ENCODE measurements at regions not wholly inside any gene's neighbourhood (a gene's known extent, or its start where the extent isn't known, plus 50 kb on each side); places are given as distances from the start of the nearest gene placed in this dataset.
"Not testable (repeated sequence)": the region's sequence is repeated elsewhere in the genome, so short reads cannot be mapped to it uniquely, and the experiment has no call there.

DNA sequence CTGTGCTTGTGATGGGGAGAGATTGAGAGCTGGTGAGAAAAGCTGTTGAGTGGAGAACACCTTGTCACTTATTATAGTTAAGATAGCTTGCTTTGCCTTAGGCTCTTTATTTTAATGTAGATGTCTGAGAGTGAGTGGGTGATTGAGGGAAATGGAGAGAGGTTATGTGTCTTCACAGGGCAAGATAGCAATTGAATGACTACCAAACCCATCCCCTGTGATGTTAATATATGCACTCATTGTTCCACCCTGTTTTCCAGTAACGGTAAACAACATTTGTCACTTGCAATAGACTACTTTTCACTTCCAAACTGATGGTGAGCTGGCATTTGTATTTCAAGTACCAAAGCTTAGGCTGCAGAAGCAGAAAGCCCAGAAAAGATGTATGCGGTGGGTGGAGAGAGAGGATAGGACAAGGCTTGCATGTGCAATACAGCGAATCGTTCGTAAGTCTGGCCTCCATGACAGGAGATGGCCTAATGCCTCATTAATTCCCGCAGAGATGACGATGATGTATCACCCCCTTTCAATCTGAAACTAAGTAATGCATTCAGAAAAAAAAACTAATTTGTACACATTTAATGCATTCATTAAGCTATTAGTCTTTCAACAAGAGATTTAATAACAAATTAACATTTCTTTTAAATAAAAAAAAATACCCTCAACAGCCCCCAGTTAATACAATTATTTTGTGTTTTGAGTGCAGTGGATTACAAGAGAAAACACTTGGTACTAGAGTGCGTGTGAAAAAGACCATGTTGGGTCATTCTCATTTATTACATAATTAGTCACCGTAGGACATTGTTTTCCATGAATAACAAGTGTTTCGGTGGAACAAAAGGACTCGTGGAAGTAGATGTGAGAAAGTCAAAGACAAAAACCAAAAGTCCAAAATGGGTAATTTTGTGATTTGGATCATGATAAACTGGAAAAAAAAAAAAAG lies 699.0 kb downstream of the BRINP1 start:
- no peak for DNase-seq

DNA sequence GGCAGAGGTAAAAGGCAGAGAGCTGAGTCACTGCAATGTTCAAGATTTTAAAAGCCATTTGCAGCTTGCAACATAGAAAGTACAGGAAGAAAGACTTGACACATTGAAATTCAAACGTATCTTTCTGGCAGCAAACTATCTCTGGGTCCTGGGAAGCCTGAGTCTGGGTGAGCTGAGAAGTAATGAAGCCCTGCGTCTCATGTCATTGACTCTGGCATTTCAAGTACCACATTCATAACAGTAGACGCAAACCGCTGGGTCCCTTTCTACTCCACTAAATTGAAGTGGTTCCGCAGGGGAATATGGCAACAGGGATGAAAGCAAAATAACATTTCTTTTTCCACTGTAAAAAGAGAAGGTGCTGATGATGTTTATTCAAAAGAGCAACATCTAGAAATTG lies 694.3 kb downstream of the BRINP1 start:
- no peak for DNase-seq

DNA sequence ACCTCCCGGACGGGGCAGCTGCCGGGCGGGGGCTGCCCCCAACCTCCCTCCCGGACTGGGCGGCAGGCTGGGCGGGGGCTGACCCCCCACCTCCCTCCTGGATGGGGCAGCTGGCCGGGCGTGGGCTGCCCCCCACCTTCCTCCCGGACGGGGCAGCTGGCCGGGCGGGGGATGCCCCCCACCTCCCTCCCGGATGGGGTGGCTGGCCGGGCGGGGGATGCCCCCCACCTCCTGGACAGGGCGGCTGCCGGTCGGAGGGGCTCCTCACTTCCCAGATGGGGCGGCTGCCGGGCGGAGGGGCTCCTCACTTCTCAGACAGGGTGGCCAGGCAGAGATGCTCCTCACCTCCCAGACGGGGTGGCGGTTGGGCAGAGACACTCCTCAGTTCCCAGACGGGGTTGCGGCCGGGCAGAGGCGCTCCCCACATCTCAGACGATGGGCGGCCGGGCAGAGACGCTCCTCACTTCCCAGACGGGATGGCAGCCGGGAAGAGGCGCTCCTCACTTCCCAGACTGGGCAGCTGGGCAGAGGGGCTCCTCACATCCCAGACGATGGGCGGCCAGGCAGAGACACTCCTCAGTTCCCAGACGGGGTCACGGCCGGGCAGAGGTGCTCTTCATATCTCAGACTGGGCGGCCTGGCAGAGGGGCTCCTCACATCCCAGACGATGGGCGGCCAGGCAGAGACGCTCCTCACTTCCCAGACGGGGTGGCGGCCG lies 691.1 kb downstream of the BRINP1 start:
- not testable (repeated sequence) for DNase-seq

DNA sequence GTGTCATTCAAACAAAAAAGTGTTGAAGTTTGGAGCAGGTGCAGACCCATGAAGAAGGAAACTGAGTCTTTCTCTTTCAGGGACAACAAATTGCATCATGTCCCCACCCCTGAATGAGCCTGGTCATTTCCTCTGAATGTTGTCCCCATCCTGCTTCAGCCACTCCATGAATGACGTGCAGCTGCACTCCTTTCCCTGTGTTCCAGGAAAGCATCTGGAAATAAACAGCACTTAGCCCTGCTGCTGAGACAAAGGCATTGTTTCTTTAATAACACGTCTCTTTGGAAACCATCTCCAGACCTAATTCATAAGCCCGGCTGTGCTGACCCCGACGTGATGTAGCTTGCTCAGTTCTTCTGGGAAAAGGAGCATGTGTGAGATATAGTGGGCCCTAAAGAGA lies 682.3 kb downstream of the BRINP1 start:
- DNase-seq: no peak

DNA sequence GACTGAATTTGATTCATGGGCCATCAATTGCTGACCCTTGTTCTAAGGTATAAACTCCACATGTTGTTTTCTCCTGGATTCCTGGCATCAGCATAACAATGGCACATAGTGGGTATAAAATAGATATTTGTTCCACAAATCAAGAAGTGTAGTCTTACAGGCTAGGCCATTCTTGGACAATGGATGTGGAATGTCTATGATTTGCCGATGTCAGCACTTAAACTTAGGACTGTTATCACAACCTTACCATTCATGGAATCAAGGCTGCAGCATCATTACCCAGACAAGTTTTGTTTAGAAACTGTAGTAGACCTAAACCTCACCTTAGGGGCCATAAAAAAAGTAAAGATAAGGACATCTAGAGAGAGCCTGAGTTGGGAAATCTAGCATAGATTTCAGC lies 680.0 kb downstream of the BRINP1 start:
- DNase-seq: no peak

DNA sequence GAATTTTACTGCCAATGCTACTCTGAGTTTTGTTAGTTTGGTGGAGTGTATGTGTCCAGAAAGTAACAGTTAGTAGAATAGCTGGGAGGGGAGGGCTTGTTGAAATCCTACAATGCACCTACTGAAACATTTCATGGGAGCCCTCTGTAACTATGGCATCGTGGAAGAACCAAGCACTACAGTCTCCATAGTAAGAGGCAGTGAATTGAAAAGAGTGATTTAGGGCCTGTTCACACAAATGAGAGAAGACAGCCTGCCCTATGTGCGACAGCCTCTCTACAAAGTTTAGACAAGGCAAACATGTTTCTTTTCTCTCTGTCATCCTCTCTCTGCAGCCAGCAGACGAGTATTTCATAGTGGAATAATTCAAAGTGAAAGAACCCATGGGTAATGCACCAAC lies 676.6 kb downstream of the BRINP1 start:
- no peak for DNase-seq

DNA sequence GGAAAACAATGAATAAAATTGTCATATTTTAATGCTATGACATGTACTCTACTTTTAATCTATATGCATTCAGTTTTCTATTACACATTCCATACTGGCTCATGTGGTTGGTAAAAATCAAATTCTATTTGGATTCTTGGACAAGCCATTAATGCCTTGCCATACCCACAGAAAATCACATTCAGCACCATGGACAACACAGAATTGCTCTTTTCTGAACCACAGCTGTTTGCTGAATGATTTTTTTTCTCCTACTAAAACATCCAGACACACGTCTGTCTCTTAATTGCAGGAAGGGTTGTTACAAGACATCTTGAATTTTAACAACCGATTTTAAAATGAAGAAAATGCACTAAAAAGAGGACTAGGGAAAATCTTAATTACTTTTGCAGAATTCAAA lies 675.6 kb downstream of the BRINP1 start:
- DNase-seq: no peak

DNA sequence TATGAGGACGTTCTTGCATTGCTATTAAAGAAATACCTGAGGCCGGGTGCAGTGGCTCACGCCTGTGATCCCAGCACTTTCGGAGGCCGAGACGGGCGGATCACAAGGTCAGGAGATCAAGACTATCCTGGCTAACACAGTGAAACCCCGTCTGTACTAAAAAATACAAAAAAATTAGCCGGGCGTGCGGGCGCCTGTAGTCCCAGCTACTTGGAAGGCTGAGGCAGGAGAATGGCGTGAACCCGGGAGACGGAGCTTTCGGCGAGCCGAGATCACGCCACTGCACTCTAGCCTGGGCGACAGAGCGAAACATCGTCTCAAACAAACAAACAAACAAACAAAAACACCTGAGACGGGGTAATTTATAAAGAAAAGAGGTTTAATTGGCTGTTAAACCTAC lies 674.0 kb downstream of the BRINP1 start:
- not testable (repeated sequence) for DNase-seq

DNA sequence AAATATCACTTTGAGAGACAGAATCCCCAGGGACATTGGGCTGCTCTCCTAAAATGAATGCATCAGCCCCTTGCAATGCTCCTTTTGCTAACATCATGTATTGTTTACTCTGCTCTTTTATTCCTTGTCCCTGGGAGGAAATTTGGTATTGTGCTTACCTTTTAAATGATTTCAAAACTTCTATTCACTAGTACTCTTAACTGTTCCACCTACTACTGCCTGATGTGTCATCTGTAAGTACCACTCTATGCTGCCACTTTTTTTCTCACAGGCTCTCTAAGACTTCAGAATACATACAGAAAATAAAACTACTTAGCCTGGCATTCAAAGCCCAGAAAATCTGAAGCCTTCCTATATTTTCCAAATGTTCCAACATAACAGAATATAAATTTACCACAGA lies 667.2 kb downstream of the BRINP1 start:
- no peak for DNase-seq

DNA sequence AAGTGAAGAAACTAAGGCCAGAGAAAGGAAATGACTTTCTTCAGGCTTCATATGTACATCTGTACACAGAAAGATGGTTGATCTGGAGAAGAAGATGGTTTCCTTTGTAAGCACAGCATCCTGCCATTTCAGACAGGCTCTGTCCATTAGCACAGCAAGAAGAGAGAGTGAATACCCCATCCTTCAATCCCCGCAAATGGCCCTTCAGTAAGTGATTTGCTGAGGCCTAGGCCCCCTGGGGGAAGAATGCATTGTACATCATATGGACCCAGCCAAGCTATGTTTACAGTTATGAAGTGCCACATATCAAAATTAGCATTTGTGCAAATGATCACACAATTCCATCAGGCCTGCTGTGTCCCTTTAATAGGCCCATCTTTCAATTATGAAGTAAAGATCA lies 657.4 kb downstream of the BRINP1 start:
- no peak for DNase-seq

DNA sequence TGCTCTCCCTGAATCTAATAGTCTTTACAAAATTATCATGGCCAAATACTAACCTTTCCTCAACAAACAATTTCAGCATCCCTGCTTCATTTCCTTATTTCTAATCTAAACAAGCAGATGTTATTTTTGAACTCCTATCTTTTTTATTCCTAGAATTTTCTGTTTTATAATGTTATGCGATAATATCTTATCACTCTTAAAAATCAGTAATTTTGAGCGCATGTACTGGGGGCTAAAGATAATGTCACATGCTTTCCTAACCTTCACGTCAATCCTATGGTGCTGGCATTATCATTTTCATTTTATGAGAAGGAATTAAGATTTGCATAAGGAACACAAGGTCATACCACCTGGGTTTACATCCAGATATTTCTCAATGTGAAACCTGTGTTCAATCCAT lies 648.0 kb downstream of the BRINP1 start:
- DNase-seq: no peak

DNA sequence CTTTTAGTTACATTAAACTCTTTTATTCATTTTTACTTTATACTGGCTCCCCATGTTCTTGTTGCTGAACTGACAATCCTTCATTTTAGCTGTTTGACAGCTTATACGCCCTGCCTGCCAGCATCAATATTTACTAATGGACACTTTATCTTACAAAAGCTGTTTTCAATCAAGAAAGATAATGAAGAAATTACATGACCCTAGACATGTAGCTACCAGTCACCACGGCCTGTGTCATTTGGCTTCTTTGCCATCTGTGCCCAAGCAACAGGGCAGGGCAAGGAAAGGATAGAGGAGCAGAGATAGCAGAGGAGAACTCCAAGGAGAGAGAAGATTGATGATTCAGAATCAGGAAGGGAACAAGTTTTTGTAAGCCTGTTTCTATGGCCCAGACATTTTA lies 647.3 kb downstream of the BRINP1 start:
- DNase-seq: no peak

DNA sequence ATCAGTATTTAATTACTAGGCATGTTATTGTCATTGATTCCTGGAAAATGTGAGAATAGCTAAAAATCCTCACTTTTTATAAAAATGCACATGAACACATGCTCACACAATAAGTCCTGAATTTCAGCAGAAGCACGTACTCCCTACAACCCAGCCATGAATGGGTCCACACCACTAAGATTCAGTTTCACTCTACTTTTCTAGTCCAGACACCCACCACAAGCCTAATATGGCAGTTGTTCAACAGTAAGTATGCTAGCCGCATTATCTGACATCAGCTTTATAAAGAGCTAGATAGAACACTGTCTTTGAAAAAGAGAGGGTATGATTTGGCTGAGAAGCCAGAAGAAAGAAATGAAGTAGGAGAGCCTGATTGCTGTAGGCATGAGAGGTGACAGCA lies 639.3 kb downstream of the BRINP1 start:
- no peak for DNase-seq

DNA sequence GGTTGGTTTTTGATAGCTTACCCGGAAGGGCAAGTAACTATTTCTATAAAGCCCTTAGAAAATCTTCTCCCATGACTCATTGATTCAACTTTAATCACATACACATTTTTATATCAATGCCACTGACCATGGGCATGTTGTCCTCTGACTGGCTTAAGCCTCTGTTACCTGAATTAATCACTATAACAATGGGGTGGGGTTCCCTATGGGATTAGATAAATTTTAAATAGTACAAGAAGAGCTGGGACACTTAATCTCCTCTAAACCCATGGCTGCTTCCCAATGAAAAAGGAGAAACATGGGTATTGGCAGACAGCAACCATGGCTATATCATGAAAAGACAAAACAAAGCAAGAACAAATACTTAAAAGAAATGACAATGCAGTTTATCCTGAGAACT lies 636.2 kb downstream of the BRINP1 start:
- no peak for DNase-seq

DNA sequence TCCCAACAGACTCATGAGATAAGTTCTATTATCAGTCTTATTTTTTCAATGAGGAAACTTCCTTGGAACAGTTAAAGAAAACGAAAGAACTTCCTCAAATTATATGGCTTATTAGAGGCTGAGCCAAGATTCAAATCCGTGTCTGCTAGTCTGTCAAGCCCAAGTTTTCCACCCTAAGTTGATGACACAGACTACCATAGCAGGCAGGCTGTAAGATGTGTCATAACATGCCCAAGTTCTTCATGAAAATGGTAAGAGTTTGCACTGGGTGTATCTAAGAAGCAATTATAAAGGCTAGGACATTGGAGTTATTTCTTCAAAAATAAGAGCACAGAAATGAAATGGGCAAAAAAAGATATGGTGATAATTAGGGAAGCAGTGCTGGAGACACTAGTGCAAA lies 634.5 kb downstream of the BRINP1 start:
- no peak for DNase-seq

DNA sequence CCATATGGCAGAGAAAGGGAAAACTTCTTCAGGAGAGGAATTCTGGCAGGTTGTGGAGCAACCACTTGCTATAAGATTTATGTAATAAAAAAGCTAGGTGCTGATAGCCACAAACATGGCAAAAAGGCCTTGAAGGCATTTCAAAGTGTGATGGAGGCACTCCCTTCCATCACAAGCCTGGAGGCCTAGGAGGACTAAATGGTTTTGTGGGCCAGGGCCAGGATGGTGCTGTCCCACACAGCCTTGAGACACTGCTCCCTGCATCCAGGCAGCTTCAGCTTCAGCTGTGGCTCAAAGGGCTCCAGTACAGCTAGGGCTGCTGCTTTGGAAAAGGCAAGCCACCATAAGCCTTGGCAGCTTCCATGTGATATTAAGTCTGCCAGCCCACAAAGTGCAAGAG lies 632.8 kb downstream of the BRINP1 start:
- DNase-seq: no peak

DNA sequence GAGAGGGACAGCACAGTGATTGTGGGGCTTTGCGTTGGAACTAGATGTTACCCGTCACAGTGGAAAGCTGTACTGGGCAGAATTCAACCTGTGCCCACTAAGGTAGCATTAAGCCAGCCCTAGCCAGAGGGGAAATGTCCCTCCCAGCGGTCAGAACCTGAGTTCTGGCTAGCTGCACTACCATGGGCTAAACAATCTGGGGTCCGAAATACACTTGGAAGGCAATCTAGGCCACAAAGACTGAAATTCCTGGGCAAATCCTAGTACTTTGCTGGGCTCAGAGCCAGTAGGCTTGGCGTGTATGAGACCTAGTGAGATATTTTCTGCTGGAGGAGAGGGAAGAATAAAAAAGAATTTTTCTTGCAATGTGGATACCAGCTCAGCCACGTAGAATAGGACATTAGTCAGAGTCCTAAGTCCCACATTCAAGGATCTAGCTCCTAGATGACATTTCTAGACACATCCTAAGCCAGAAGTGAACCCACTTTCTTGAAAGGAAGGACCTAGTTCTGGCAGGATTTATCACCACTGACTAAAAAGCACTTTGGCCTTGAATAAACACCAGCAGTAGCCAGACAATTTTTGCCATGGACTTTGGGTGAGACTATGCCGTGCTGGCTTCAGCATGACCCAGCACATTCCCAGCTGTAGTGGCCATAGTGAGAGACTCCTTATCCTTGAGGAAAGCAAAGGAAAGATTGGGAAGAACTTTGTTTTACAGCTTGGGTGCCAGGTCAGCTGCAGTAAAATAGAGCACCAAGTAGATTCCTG lies 618.0 kb downstream of the BRINP1 start:
- no peak for DNase-seq

DNA sequence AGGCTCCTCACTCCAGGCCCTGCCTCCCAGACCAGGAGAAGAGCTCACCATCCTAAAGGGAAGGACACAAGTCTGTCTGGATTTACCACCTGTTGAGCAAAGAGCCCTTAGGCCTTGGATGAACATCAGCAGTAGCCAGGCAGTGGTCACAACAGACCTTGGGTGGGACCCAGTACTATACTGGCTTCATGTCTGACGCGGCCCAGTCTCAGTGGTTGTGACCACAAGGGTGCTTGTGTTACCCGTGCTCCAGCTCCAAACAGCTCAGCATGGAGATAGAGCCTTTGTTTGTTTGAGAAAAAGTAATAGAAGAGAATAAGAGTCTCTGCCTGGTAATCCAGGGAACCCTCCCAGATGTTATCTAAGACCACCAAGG lies 617.4 kb downstream of the BRINP1 start:
- no peak for DNase-seq

DNA sequence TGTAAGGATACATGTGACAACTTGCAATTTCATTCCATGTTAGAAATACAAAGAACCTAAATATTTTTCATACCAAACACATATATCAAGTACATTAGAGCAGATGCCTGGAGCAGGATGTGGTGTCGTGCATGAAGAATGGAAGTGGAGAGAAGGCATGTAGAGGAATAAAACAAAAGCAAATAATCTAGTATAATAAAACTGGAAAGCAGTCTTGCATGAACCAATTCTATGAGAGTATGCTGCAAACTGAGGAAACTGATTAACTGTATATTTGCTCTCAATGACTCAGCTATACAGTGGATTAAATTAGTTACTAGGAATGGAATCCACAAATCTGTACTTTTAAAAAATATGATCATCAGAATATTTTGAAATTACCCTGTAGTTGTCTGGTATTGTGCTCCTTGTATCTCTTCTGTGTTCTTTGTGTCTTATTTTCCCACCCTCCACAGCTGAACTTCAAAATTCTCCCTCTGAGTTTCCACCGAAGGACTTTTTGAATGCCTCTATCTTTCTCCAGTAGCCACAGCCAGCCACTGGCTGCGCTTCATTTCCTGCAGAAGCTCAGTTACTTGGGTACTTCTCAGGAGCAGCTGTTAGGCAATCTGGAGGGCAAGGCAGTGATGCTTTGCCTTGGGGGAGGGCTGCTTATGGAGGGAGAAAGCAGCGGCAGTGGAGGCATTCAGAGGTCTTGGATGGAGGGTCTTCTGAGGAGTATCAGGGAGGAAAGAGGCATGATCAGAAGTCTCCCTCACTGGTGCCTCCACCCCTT lies 608.0 kb downstream of the BRINP1 start:
- no peak for DNase-seq

DNA sequence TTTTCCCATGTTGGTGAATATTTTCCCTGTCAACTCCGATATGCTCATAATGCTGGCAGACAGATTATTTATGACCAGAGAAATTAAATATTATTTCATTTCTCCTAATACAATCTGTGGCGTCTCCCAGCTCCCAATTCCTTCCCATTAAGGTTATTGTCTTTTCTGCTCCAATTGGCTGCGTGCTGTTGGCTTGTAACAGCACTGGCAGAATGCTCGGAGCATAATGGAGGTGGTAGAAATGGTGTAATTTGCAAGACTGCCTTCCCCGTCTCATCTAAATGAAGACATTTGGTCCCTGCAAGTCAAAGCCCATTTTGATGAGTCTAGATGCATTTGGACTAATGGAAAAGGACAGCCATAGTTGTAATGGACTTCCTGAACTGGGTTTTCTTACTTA lies 601.7 kb downstream of the BRINP1 start:
- DNase-seq: no peak

DNA sequence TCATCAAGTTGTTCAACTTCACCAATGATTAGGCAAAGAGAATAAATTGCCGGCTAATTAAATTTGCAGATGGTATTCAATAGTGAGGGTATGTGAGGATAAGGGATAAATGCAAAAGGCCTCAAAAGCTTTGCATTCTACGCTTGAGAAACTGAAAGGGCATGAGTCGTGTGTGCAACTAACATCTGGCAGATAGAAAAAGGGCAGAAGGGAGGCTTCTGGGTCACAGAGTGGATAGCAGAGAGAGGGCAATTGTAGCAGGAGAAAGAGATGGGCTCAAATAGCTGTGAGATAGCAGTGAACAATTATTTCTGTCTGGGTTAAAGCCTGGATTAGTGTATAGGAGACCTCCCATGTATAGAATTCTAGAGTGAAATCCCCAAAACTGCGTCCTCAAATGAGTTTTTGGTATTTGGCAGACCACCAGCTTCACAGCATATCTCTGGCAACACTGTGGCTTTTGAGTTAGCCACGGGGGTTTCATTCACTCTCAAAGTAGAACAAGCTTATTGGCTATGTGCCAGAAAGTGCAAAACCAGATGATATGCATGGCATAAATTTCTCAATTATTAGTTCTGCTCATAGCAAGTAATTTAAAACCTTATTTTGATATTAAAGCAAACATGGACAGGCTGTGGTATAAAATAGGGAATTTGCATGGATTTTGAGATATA lies 586.3 kb downstream of the BRINP1 start:
- no peak for DNase-seq

DNA sequence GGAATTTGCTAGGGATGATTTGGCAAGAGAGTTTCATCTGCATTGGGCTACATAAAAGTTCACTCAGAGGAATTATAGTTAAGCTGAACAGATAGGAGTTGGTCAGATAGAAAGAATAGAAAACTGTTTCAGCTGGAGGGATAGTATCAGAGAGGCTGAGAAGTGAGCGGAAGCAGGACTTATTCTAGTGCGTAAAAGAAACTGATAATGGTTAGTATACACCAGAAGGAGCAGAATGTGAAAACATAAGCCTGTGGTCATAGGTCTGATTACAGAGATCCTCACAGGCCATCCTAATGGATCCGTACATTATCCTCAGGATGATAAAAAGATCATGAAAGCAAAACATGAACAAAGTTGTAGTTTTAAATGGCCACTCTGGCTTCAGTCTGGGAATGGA lies 585.2 kb downstream of the BRINP1 start:
- no peak for DNase-seq

Data from activated CD8-positive, alpha-beta memory T cell treated with anti-CD3 and anti-CD28 coated beads for 24 hours (primary cell).